Kidney glomerular epithelial cell (primary cell): ENCODE measurements at regions not wholly inside any gene's neighbourhood (a gene's known extent, or its start where the extent isn't known, plus 50 kb on each side); places are given as distances from the start of the nearest gene placed in this dataset.

Experiments
- DNase-seq: peaks from one replicate; lab custom pipeline; 2025; lab: John Stamatoyannopoulos, UW

GRCh38 chr6:56407883-56408410 is 160.6 kb upstream of the COL21A1 start:
- no peak for DNase-seq

- no peak for DNase-seq
Measured at GRCh38 chr6:56406276-56407269, 159.2 kb upstream of the COL21A1 start.

GRCh38 chr6:56404599-56404998 is 157.2 kb upstream of the COL21A1 start:
- no peak for DNase-seq

GRCh38 chr6:56403745-56404144 is 156.4 kb upstream of the COL21A1 start:
- DNase-seq = no peak

- no peak for DNase-seq
Measured at GRCh38 chr6:56401477-56402070, 154.2 kb upstream of the COL21A1 start.

- peak; percentile 33 for DNase-seq
Measured at GRCh38 chr6:56400273-56400672, 152.9 kb upstream of the COL21A1 start.

- DNase-seq = peak; percentile 88
Measured at GRCh38 chr6:56399672-56400263, 152.4 kb upstream of the COL21A1 start.

- DNase-seq = no peak
Measured at GRCh38 chr6:56399250-56399671, 151.9 kb upstream of the COL21A1 start.

- no peak for DNase-seq
Measured at GRCh38 chr6:56396435-56396834, 149.1 kb upstream of the COL21A1 start.

- DNase-seq = no peak
Measured at GRCh38 chr6:56393615-56394612, 146.5 kb upstream of the COL21A1 start.

GRCh38 chr6:56388415-56388755 is 141.0 kb upstream of the COL21A1 start:
- DNase-seq = no peak

- no peak for DNase-seq
Measured at GRCh38 chr6:56387621-56388414, 140.4 kb upstream of the COL21A1 start.

GRCh38 chr6:56386717-56387116 is 139.3 kb upstream of the COL21A1 start:
- DNase-seq = no peak

GRCh38 chr6:56385981-56386593 is 138.7 kb upstream of the COL21A1 start:
- DNase-seq = no peak

GRCh38 chr6:56383160-56383559 is 135.8 kb upstream of the COL21A1 start:
- no peak for DNase-seq

GRCh38 chr6:56382416-56382940 is 135.1 kb upstream of the COL21A1 start:
- no peak for DNase-seq

GRCh38 chr6:56381801-56382251 is 134.4 kb upstream of the COL21A1 start:
- DNase-seq = peak; percentile 16

GRCh38 chr6:56380476-56380875 is 133.1 kb upstream of the COL21A1 start:
- no peak for DNase-seq

- DNase-seq = no peak
Measured at GRCh38 chr6:56378966-56379585, 131.7 kb upstream of the COL21A1 start.
